ENCODE measurements at regions not wholly inside any gene's neighbourhood (a gene's known extent, or its start where the extent isn't known, plus 50 kb on each side); places are given as distances from the start of the nearest gene placed in this dataset.

- Histone ChIP-seq H3K9ac (ENCODE audit: low read depth in 1 of 2, low read length in 2 of 2) (no peak overlapping the region), H3K9me3 (ENCODE audit: control insufficient read depth in 4 of 4, low read length in 3 of 4) (no peaks in the 10 kb centered on the region), H3K27me3 (ENCODE audit: control insufficient read depth in 4 of 4, insufficient read depth in 4 of 4, low read length in 3 of 4) (peaks cover 0 to 22% (median 0%) of the 10 kb centered on the region in 4 donors), H3K36me3 (ENCODE audit: control insufficient read depth in 4 of 4, insufficient read depth in 3 of 4, low read depth in 1 of 4, low read length in 3 of 4) (no peaks in the 10 kb centered on the region), H3K4me3 (ENCODE audit: low read depth in 1 of 3, low read length in 3 of 3) (no peak overlapping the region), H3K27ac (ENCODE audit: low read depth in 1 of 2, low read length in 2 of 2) (no peak overlapping the region), H3K4me1 (ENCODE audit: control insufficient read depth in 4 of 4, insufficient read depth in 4 of 4, low read length in 3 of 4) (no peaks in the 10 kb centered on the region)
- no peak for TF ChIP-seq EGR1 (IDR thresholded peaks at IDR 0.05; ENCODE audit: low read depth in 2 of 2)
- no peak for TF ChIP-seq RXRA (IDR thresholded peaks at IDR 0.05)
- TF ChIP-seq REST (IDR thresholded peaks at IDR 0.05), result no peak
- no peak for TF ChIP-seq NR2F2 (IDR thresholded peaks at IDR 0.05)
- TF ChIP-seq GABPA (IDR thresholded peaks at IDR 0.05 in 1 of 2, conservative IDR thresholded peaks at IDR 0.05 in 1 of 2), result no peak
- no peak for TF ChIP-seq TAF1 (conservative IDR thresholded peaks at IDR 0.05)
- no peak for DNase-seq (ENCODE audit: low spot score)
- WGBS, result 78% methylated on average over 5 of the region's 5 CpGs
These were observed 63.8 kb upstream of the VPREB1 start for GRCh38 chr22:22180738-22181285.

GRCh38 chr22:22179858-22180257 lies 64.7 kb upstream of the VPREB1 start:
- Histone ChIP-seq H3K27ac (ENCODE audit: low read depth in 1 of 2, low read length in 2 of 2) (no peak overlapping the region), H3K4me3 (ENCODE audit: low read depth in 1 of 3, low read length in 3 of 3) (no peak overlapping the region), H3K9me3 (ENCODE audit: control insufficient read depth in 4 of 4, low read length in 3 of 4) (no peaks in the 10 kb centered on the region), H3K4me1 (ENCODE audit: control insufficient read depth in 4 of 4, insufficient read depth in 4 of 4, low read length in 3 of 4) (no peaks in the 10 kb centered on the region), H3K27me3 (ENCODE audit: control insufficient read depth in 4 of 4, insufficient read depth in 4 of 4, low read length in 3 of 4) (peaks cover 0 to 22% (median 0%) of the 10 kb centered on the region in 4 donors), H3K36me3 (ENCODE audit: control insufficient read depth in 4 of 4, insufficient read depth in 3 of 4, low read depth in 1 of 4, low read length in 3 of 4) (no peaks in the 10 kb centered on the region), H3K9ac (ENCODE audit: low read depth in 1 of 2, low read length in 2 of 2) (no peak overlapping the region)
- no peak for DNase-seq (ENCODE audit: low spot score)
- WGBS, result 79% methylated on average over 3 of the region's 3 CpGs
- TF ChIP-seq FOXA2 (IDR thresholded peaks at IDR 0.05), result no peak

- Histone ChIP-seq H3K27me3 (ENCODE audit: control insufficient read depth in 4 of 4, insufficient read depth in 4 of 4, low read length in 3 of 4) (peaks cover 0 to 18% (median 0%) of the 10 kb centered on the region in 4 donors), H3K4me3 (ENCODE audit: low read depth in 1 of 3, low read length in 3 of 3) (no peak overlapping the region), H3K9ac (ENCODE audit: low read depth in 1 of 2, low read length in 2 of 2) (no peak overlapping the region), H3K36me3 (ENCODE audit: control insufficient read depth in 4 of 4, insufficient read depth in 3 of 4, low read depth in 1 of 4, low read length in 3 of 4) (no peaks in the 10 kb centered on the region), H3K4me1 (ENCODE audit: control insufficient read depth in 4 of 4, insufficient read depth in 4 of 4, low read length in 3 of 4) (no peaks in the 10 kb centered on the region), H3K27ac (ENCODE audit: low read depth in 1 of 2, low read length in 2 of 2) (no peak overlapping the region), H3K9me3 (ENCODE audit: control insufficient read depth in 4 of 4, low read length in 3 of 4) (no peaks in the 10 kb centered on the region)
- WGBS, result 76% methylated on average over 2 of the region's 2 CpGs
- TF ChIP-seq EGR1 (IDR thresholded peaks at IDR 0.05; ENCODE audit: low read depth in 2 of 2) (no peak), HNF4G (IDR thresholded peaks at IDR 0.05) (no peak), MAX (IDR thresholded peaks at IDR 0.05) (no peak), TAF1 (conservative IDR thresholded peaks at IDR 0.05) (no peak)
- no peak for DNase-seq (ENCODE audit: low spot score)
These were observed 65.6 kb upstream of the VPREB1 start for GRCh38 chr22:22178992-22179391.
